ENCODE measurements at regions not wholly inside any gene's neighbourhood (a gene's known extent, or its start where the extent isn't known, plus 50 kb on each side); places are given as distances from the start of the nearest gene placed in this dataset.
A peak's percentile ranks its signal among the peaks of the same experiment; 100 is the strongest.
"Not testable (repeated sequence)": the region's sequence is repeated elsewhere in the genome, so short reads cannot be mapped to it uniquely, and the experiment has no call there.

GRCh38 chr14:88985654-88986053 lies 161.2 kb downstream of the TTC8 start:
- no peak for DNase-seq (ENCODE audit: low read depth)

GRCh38 chr14:88986146-88986841 lies 161.8 kb downstream of the TTC8 start:
- no peak for DNase-seq (ENCODE audit: low read depth)

- not testable (repeated sequence) for DNase-seq (ENCODE audit: low read depth)
These were observed 162.5 kb downstream of the TTC8 start for GRCh38 chr14:88986908-88987307.

- no peak for DNase-seq (ENCODE audit: low read depth)
These were observed 163.1 kb downstream of the TTC8 start for GRCh38 chr14:88987516-88987915.

GRCh38 chr14:88989911-88990310 lies 165.5 kb downstream of the TTC8 start:
- DNase-seq (ENCODE audit: low read depth) = no peak

- DNase-seq (ENCODE audit: low read depth) = no peak
These were observed 166.4 kb downstream of the TTC8 start for GRCh38 chr14:88990856-88991255.

GRCh38 chr14:88992011-88992410 lies 167.6 kb downstream of the TTC8 start:
- no peak for DNase-seq (ENCODE audit: low read depth)

GRCh38 chr14:88993946-88994345 lies 169.5 kb downstream of the TTC8 start:
- DNase-seq (ENCODE audit: low read depth) = no peak

- DNase-seq (ENCODE audit: low read depth) = no peak
These were observed 171.2 kb downstream of the TTC8 start for GRCh38 chr14:88995437-88996198.

- no peak for DNase-seq (ENCODE audit: low read depth)
These were observed 173.6 kb downstream of the TTC8 start for GRCh38 chr14:88998027-88998426.

- no peak for DNase-seq (ENCODE audit: low read depth)
These were observed 174.7 kb downstream of the TTC8 start for GRCh38 chr14:88999137-88999536.

GRCh38 chr14:89000007-89000942 lies 175.8 kb downstream of the TTC8 start:
- DNase-seq (ENCODE audit: low read depth) = peak; percentile 14

GRCh38 chr14:89004166-89004565 lies 179.7 kb downstream of the TTC8 start:
- DNase-seq (ENCODE audit: low read depth) = no peak

GRCh38 chr14:89007906-89008305 lies 183.5 kb downstream of the TTC8 start:
- no peak for DNase-seq (ENCODE audit: low read depth)

- DNase-seq (ENCODE audit: low read depth) = no peak
These were observed 187.2 kb downstream of the TTC8 start for GRCh38 chr14:89011355-89012281.

- DNase-seq (ENCODE audit: low read depth) = no peak
These were observed 188.0 kb downstream of the TTC8 start for GRCh38 chr14:89012282-89013097.

GRCh38 chr14:89013098-89013504 lies 188.7 kb downstream of the TTC8 start:
- peak; percentile 6 for DNase-seq (ENCODE audit: low read depth)

GRCh38 chr14:89013698-89014568 lies 189.5 kb downstream of the TTC8 start:
- no peak for DNase-seq (ENCODE audit: low read depth)

- no peak for DNase-seq (ENCODE audit: low read depth)
These were observed 190.1 kb downstream of the TTC8 start for GRCh38 chr14:89014569-89014850.

- no peak for DNase-seq (ENCODE audit: low read depth)
These were observed 190.6 kb downstream of the TTC8 start for GRCh38 chr14:89015016-89015415.
